Activated T-helper 9 cell treated with anti-CD3 and anti-CD28 coated beads, Interleukin-2, amount 50 U/mL, for 16 hours (primary cell): ENCODE measurements at regions not wholly inside any gene's neighbourhood (a gene's known extent, or its start where the extent isn't known, plus 50 kb on each side); places are given as distances from the start of the nearest gene placed in this dataset.
"Not testable (repeated sequence)": the region's sequence is repeated elsewhere in the genome, so short reads cannot be mapped to it uniquely, and the experiment has no call there.

ENCODE experiments used
- DNase-seq: peaks from one replicate; pipeline ENCODE4 v3.0.0-alpha.2; 2020; ENCODE audit warnings: low read depth

DNA sequence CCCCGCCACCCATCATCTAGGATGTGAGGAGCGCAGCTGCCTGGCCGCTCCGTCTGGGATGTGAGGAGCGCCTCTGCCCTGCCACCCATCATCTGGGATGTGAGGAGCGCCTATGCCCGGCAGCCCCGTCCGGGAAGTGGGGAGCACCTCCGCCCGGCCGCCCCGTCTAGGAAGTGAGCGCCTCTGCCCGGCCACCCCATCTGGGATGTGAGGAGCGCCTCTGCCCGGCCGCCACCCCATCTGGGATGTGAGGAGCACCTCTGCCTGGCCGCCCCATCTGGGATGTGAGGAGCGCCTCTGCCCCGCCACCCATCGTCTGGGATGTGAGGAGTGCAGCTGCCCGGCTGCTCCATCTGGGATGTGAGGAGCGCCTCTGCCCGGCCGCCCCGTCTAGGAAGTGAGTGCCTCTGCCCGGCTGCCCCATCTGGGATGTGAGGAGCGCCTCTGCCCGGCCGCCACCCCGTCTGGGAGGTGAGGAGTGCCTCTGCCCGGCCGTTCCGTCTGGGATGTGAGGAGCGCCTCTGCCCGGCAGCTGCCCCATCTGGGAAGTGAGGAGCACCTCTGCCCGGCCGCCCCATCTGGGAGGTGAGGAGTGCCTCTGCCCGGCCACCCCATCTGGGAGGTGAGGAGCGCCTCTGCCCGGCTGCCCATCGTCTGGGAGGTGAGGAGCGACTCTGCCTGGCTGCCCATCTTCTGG is 1086.5 kb downstream of the TYW1 start:
- DNase-seq = not testable (repeated sequence)

DNA sequence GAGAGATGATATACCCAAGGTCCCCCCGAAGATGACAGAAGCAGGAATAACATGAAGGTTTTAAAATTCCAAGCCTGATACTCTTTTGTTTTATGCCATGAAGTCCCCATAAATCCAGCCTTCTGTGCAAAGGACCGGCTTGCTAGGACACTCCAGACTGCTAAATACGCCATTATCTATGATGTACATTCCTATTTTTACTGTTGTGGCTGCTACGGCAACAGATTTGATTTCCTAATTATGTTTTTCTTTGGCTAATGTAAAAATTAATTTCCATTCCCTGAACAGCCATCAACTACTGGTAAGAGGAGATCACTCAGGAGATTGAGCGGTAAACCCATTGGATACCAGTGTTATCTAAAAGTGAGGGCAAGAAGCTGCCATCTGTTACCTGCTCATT is 1090.8 kb downstream of the TYW1 start:
- no peak for DNase-seq

DNA sequence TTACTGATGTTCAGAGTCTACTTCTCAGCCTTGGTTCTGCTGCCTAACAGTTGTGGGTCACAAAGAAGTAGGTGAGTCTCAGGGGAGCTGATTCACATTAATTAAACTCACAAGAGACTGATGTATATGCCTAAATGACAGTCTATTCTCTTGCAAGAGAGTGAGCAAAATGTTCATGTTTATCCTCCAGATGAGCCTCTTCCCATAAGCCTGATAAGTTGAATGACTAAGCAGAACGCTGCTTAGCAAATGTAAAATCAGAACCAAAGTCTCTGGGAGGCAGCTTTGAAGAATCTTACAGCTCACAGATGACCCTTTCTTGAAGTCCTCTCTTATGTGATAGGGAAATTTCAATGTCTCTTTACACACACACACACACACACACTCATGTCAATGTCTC is 1092.2 kb downstream of the TYW1 start:
- DNase-seq = no peak

DNA sequence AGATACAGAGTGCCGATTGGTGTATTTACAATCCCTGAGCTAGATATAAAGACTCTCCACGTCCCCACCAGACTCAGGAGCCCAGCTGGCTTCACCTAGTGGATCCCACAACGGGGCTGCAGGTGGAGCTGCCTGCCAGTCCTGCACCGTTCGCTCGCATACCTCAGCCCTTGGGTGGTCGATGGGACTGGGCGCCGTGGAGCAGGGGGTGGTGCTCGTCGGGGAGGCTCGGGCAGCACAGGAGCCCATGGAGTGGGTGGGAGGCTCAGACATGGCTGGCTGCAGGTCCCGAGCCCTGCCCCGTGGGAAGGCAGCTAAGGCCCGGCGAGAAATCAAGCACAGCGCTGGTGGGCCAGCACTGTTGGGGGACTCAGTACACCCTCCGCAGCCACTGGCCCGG is 1093.6 kb downstream of the TYW1 start:
- not testable (repeated sequence) for DNase-seq

DNA sequence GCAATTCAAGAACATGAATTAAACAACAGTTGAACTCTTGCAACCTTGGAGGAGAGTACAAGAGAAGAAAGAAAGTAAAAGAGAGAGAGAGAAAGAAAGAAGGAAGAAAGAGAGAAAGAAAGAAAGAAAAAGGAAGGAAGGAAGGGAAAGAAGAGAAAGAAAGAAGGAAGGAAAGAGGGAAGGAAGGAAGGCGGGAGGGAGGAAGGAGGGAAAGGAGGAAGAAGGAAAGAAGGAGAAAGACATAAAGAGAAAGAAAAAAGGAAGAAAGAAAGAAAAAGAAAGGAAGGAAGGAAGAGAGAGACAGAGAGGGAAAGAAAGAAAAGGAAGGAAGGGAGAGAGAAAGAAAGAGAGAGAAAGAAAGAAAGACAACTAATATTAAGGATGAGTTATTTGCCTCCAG is 1106.7 kb downstream of the TYW1 start:
- DNase-seq = no peak

DNA sequence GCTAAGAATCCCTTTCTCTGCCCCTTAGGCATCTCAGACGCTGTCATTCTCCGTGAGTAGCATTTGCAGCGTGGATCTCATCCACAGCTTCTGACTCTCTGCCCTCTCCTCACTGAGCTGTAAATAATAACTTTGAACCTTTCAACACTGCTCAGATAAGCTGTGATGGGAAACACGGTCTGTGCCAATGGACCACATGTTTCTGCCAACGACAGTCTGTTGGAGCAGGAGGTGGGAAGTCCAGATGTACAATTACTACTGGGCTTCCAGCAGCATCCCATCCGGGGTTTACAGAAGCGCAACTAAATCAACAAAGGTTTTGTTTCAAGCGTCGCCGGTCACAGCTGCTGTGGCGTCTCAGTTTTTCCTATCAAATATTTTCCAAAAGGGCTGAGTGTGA is 1110.6 kb downstream of the TYW1 start:
- no peak for DNase-seq

DNA sequence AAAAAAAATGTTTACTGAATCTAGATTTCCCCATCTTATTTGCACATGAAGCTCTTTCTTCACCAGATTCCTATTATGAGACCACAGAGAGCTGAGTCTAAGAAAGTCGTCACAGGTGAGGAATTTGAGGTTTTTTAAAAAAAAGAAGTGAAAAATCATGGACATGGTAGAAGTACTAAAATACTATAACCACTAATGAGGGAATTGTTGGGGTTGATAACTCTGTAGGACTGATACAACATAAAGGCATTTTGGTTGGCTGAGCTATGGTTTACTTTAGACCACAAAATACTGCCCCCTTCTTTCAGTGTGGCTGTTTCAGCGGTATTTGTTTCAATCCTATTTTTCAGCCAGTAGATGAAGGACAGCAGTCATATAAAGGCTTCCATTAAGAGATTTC is 1111.3 kb downstream of the TYW1 start:
- DNase-seq = no peak

DNA sequence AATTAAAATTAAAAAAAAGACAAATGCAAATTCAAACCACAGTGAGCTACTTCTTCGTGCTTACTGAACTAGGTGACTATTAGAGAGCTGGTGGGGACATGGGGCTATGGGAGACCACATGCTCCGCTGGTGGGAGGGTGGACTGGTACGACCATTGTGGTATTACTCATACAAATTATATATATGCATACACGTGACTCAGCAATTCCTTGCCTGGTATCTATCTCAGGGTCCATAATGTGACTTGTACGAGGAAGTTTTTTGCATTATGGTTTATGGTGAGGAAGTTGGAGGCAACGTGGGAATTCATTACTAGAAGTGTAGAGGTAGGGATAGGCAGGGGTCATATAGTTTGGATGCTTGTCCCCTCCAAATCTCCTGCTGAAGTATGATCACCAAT is 1112.7 kb downstream of the TYW1 start:
- DNase-seq = no peak

DNA sequence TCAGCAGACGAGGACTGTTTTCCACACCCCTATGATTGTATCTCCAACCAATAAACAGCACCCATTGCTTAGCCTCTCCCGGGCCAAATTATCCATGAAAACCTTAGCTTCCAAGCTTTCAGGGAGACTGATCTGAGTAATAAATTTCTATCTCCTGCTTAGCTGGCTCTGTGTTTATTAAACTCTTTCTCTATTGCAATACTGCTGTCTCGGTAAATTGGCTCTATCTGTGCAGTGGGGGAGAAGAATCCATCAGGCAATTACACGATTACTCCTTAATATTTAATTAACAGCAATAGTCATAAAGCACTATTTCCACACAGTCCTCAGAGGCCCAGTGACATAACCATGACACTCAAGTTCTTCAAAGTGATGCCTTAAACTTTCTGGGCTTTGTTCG is 1122.8 kb downstream of the TYW1 start:
- DNase-seq = no peak

DNA sequence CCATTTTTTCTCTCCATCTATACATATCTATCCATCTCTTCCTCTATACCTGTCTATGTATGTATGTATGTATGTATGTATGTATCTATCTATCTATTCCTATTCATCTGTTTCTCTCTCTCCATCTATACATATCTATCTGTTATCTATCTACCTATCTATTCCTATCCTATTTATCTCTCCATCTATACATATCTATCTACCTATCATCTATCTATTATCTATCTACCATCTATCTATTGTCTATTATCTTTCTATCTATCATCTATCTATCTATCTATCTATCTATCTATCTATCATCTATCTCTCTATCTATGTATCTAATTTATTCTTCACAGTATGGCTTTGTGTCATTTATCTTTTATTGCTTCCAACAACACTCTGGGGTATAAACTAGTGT is 1124.4 kb downstream of the TYW1 start:
- DNase-seq = no peak

DNA sequence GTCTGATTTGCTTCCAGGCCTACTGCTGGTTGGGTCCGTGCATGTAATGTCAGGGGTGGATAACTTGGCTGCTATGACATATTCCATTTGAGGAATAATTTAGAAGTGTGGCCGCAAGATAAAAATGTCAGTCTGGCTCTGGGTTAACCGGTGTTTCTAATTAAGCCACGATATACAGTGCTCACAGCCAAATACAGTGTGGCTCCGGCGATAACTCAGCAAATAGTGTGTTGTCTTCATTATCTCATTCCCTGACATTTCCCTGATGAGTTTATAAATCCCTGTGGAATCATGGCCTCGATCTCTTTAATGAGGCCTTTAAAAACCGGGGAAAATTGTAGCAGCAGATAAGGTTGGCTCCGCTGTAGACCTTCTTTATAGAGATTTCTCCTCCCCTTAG is 1125.0 kb downstream of the TYW1 start:
- no peak for DNase-seq

DNA sequence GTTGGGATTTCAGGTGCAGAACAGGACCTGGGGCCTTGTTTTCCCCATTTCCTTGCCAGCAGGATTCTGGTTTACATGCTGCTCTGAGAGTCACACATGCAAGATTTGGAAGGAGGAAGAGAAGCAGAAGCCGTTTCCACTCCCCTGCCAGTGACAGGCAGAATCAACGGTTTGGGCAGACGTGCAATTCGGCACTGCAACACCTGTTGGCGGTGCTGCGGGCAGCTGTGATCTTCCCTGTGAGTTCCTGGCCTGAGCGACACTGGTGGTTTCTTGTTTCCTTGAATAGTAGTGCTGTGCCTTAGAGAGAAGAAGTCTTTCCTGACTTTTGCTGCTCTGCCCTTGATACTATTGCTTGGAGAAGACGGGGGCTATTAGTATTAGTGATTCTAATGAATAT is 1126.2 kb downstream of the TYW1 start:
- DNase-seq = no peak

DNA sequence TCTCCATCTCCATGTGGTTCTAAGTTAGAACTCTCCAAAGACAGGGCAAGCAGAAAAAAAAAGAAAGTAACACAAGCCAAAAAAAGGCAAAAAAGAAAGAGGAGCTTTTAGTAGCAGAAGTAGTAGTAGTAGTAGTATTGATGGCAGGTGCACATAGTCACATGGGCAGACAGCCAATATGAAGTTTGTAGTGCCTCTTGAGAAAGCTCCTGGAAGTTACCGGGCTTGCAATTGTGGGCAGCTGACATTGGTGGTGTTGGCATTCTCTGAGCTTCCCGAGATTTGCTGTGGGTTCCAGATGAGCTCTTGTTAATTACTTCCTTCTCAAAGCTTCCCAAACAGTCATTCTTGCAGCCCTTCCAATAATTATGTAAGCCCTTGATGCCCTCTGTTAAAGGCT is 1128.5 kb downstream of the TYW1 start:
- no peak for DNase-seq

DNA sequence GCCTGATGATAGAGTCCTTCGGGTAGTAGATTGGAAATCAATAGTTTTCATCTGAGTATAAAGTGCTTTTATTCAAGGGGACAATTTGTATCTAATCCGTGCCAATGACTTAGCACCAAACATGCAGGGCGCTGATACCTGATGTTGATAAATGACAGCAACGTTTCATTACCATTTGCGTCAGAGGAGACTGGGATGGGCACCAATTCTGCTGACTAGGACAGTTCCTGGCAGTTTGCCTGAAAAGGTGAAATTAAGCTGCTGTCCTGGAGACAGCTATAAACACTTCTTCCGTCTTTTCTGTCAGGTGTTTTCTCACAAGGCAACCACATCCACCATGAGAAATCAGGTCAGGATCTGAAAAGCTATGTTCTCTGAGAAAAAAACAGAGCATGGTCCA is 1136.4 kb downstream of the TYW1 start:
- DNase-seq = no peak

DNA sequence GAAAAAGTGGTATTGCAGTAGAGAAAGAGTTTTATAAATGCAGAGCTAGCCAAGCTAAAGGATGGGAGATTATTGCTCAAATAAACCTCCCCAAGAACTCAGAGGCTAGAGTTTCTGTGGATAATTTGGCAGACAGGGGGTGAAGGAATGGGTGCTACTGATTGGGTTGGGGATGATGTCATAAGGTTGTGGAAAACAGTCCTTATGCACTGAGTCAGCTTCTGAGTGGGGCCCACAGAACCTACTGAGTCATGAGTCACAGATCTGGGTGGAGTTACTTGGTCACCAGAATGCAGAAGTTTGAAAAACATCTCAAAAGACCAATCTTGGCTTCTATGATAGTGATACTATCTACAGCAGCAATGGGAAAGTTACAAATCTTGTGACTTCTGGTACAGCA is 1146.7 kb downstream of the TYW1 start:
- DNase-seq = no peak

DNA sequence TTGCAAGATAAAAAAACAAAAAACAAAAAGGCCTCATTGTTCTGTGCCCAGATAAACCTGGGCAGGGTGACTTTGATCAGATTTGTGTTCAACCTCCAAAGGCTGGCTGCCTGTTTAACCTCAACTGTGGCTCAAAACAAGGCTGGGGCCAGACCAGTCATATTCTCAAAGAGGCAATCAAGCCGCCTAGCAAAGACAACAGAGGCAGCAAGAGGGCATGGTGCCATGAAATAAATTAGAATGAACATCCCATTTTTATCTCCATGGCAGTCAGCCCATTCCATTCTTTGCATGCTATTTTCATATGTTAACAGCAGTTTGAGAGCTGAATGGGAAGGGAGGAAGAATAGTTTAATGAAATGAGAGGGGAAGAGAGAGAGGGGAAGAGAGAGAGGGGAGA is 1150.3 kb downstream of the TYW1 start:
- no peak for DNase-seq

DNA sequence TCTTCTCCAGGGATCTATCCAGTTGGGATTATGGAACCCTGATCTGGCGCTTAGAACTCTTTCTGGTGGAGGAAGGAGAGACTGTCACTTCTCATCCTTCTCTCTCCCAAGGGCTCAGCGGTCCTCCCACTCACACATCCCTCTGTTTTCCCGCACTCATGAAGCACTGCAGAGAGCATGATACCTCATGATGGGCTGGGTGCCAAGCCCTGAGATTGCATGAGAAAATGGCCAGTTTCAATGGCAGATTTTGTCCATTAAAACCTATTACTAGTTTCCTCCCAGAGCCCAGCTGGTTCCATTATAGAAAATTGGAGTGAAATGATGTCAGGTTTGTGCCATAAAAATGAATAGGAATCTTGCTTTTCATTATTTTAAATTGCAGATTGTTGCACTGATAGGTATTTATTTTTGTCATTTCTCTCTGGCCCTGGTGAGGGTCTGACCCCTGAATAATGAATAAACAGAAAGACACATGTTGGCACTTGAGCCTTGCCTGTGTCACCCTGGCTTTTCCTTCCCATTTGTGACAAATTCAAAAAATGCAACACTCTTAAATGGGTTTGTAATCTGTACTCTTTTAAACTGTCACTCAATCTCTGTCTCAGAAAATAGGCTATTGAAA is 1151.1 kb downstream of the TYW1 start:
- DNase-seq = no peak

DNA sequence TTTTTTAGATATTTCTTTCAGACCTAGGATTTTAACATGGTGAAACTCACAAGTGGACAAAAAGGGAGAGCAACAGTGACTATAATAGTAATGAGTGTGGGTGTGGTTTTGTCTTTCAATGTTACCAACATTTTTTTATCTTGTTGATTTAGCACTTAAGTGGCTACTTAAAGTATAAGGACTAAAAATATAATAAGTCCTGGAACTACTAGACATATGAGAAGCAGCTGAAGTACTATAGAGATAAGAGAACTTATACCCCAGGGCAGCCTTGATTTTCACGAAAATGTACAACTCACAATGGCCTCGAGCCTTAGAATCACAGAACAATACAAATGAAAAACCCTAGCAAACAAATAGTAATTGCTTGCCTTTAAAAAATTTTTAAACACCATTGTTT is 1151.8 kb downstream of the TYW1 start:
- no peak for DNase-seq

DNA sequence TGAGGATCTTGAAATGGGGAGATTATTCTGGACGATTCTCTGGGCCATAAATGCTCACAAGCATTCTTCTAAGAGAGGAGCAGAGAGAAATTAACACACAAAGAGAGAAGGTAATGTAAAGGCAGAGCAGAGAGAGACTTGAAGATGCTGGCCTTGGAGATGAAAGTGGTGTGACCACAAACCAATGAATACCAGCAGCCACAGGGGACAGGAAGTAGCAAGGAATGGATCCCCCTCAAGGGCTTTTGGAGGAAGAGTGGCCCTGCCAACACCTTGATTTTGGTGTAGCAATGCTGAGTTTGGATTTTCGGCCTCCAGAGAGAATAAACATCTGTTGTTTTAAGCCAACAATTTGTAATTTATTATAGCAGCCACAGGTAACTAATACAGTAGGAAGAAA is 1155.6 kb downstream of the TYW1 start:
- no peak for DNase-seq

DNA sequence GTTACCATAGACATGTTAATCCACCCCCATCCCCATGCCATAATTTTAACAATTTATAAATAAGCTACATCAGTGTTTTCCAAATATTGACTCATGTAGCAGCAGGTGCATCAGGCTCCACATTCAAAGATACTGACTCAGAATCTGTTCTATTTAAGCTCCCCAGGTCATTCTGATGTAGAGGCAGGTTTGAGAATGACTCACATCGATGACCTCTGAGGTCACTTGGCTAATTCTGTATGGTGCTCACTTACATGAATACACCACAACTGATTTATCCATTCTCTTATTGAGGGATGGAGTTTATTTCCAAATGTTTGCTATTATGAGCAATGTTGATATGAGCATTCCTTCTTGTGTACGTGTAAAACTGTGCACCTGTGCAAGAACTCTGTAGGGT is 1159.0 kb downstream of the TYW1 start:
- no peak for DNase-seq

DNA sequence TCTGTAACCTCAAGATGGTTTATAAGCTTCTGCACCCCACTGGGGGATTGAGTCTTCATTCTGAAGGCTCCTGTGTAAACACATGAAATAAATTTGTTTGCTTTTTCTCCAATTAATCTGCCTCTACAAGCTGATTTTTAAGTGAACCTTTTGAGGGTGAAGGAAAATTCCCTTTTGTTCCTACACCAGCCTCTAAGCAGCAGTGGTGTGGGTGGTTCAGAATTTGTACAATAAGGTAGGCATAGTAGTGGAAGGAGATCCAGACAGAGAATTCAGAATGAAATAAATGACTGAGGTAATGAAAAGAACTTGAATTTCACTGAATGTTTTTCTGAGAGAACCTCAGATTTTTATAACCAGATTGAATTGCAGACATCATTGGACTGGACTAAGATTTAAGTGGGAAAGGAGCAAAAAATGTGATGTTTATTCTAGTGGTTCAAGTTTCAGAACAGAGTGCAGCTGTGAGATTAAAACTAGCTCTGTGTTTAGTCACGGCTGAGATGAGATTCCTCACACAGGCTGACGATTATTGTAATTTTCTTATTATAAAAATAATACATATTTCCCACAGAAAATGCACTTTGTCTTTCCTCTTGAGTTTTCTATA is 1162.2 kb downstream of the TYW1 start:
- no peak for DNase-seq

DNA sequence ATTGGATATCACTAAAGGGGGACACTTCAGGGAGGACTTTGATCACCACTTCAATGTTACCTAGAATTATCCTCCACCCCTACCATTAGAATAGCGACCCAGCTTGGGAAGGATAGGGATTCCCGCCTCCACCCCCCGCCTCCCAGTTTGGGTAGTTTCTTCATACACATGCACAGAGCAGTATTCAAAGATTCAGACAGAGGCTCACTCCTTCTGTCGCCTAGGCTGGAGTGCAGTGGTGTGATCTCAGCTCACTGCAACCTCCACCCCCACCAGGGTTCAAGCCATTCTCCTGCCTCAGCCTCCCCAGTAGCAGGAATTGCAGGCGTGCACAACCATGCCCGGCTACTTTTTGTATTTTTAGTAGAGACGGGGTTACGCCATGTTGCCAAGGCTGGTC is 1166.1 kb downstream of the TYW1 start:
- DNase-seq = no peak

DNA sequence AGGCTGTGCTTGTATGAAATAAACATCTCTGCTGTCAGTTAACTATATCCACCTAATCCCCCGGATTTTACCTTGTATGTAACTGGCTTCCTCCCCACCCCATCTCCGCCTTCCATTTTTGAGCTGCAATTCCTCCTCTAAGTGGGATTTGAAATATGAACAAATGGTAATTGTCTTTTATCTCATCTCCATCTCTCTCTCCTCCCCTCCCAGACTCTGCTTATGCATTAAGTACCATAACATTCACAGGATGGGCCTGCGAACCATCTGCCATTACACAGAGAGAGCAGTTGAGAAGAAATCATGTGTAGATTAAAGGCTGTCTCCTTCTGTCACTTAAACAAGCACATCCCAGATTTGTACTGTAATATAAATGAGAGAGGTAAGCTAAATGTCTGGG is 1169.9 kb downstream of the TYW1 start:
- DNase-seq = no peak

DNA sequence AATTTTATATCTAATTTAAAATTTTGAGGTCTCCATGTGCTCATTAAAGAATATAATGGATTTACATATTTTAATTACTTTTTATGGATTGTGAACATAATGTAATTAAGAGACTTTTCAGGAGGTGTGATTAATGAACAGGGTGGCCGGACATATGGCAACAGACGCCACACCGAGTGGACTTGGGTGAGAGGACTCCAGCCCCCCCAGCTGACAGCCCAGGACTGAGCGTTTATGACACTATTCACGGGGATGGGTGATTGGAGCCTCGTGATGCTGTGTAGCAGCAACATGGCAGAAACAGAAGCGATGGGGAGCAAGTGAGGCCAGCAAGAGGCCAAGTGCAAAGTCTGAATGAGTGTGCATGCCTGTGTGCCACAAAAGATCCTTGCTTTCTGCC is 1176.9 kb downstream of the TYW1 start:
- no peak for DNase-seq
